ENCODE measurements at regions not wholly inside any gene's neighbourhood (a gene's known extent, or its start where the extent isn't known, plus 50 kb on each side); places are given as distances from the start of the nearest gene placed in this dataset.

- Histone ChIP-seq H3K4me2 (replicated peaks; ENCODE audit: extremely low read depth, low read length, poor library complexity, severe bottlenecking) (no peak overlapping the region), H2AFZ (ENCODE audit: insufficient read depth, low read depth, low read length, poor library complexity, severe bottlenecking) (no peak overlapping the region), H3K4me3 (replicated peaks in 1 of 3; ENCODE audit: low read depth in 2 of 3, low read length in 3 of 3) (no peak overlapping the region), H3K36me3 (replicated peaks in 1 of 2; ENCODE audit: control insufficient read depth in 1 of 2, insufficient read depth in 2 of 2, low read length in 2 of 2) (no peaks in the 10 kb centered on the region), H3K4me1 (ENCODE audit: control insufficient read depth in 1 of 2, insufficient read depth in 2 of 2, low read length in 2 of 2) (no peaks in the 10 kb centered on the region), H4K20me1 (ENCODE audit: insufficient read depth, low read length) (no peaks in the 10 kb centered on the region), H3K9ac (ENCODE audit: insufficient read depth, low read length, poor library complexity, severe bottlenecking) (no peak overlapping the region), H3K79me2 (ENCODE audit: insufficient read depth, low read length) (no peaks in the 10 kb centered on the region), H3K9me3 (replicated peaks in 1 of 2; ENCODE audit: control insufficient read depth in 1 of 2, insufficient read depth in 1 of 2, low read length in 2 of 2) (peaks cover 13 to 15% of the 10 kb centered on the region in 2 donors), H3K27ac (ENCODE audit: low read depth in 1 of 2, low read length in 2 of 2) (no peak overlapping the region), H3K27me3 (ENCODE audit: control insufficient read depth in 2 of 2, insufficient read depth in 2 of 2, low read length in 2 of 2) (no peaks in the 10 kb centered on the region)
- H3K4me1 Mint-ChIP-seq: no peaks in the 10 kb centered on the region
- H3K27me3 Mint-ChIP-seq (ENCODE audit: low read depth in 3 of 3): no peaks in the 10 kb centered on the region
- H3K4me3 Mint-ChIP-seq: no peak overlapping the region
- intact Hi-C loops (cut with micrococcal nuclease): no loop called here
- no peak overlapping the region for H3K27ac Mint-ChIP-seq
- H3K9me3 Mint-ChIP-seq: peaks cover 4 to 22% (median 15%) of the 10 kb centered on the region in 7 donors
- no peak for TF ChIP-seq CTCF (IDR thresholded peaks at IDR 0.05)
- WGBS (ENCODE audit: insufficient coverage): no CpG with 5 or more reads among the region's 1 CpG
- no peak for DNase-seq
- no peaks in the 10 kb centered on the region for H3K36me3 Mint-ChIP-seq
Measured at GRCh38 chr5:130452744-130453143, 548.5 kb downstream of the CHSY3 start.

DNA sequence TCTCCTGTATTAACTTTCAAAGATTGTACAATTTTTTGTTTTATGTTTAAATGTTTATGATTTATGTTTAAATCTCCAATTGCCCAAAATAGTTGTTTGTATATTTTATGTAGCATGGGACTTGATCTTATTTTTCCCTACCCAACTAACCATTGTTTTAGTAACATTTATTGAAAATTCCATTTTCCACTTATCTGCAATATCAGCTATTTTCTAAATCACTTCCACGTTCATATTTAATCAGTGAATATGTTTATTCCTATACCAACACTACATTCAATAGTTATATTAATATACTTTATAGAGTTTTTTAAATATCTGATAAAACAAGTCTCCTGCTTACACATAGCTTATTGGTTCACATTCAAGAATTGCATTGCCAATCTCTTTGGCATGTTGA, 532.2 kb downstream of the CHSY3 start:
- DNase-seq: no peak
- TF ChIP-seq CTCF (IDR thresholded peaks at IDR 0.05): no peak
- Histone ChIP-seq H3K79me2 (ENCODE audit: insufficient read depth, low read length) (no peaks in the 10 kb centered on the region), H3K4me2 (replicated peaks; ENCODE audit: extremely low read depth, low read length, poor library complexity, severe bottlenecking) (no peak overlapping the region), H4K20me1 (ENCODE audit: insufficient read depth, low read length) (no peaks in the 10 kb centered on the region), H2AFZ (ENCODE audit: insufficient read depth, low read depth, low read length, poor library complexity, severe bottlenecking) (no peak overlapping the region), H3K9me3 (replicated peaks in 1 of 2; ENCODE audit: control insufficient read depth in 1 of 2, insufficient read depth in 1 of 2, low read length in 2 of 2) (peaks cover 17 to 21% of the 10 kb centered on the region in 2 donors), H3K9ac (ENCODE audit: insufficient read depth, low read length, poor library complexity, severe bottlenecking) (no peak overlapping the region), H3K4me1 (ENCODE audit: control insufficient read depth in 1 of 2, insufficient read depth in 2 of 2, low read length in 2 of 2) (no peaks in the 10 kb centered on the region), H3K27me3 (ENCODE audit: control insufficient read depth in 2 of 2, insufficient read depth in 2 of 2, low read length in 2 of 2) (no peaks in the 10 kb centered on the region), H3K36me3 (replicated peaks in 1 of 2; ENCODE audit: control insufficient read depth in 1 of 2, insufficient read depth in 2 of 2, low read length in 2 of 2) (no peaks in the 10 kb centered on the region), H3K27ac (ENCODE audit: low read depth in 1 of 2, low read length in 2 of 2) (no peak overlapping the region), H3K4me3 (replicated peaks in 1 of 3; ENCODE audit: low read depth in 2 of 3, low read length in 3 of 3) (no peak overlapping the region)
- H3K4me3 Mint-ChIP-seq: no peak overlapping the region
- H3K9me3 Mint-ChIP-seq: peaks cover 6 to 20% (median 13%) of the 10 kb centered on the region in 7 donors
- no CpG with 5 or more reads among the region's 1 CpG for WGBS (ENCODE audit: insufficient coverage)
- no peaks in the 10 kb centered on the region for H3K36me3 Mint-ChIP-seq
- no peaks in the 10 kb centered on the region for H3K27me3 Mint-ChIP-seq (ENCODE audit: low read depth in 3 of 3)
- no peak overlapping the region for H3K27ac Mint-ChIP-seq
- no peaks in the 10 kb centered on the region for H3K4me1 Mint-ChIP-seq
- intact Hi-C loops (cut with micrococcal nuclease): no loop called here
